ENCODE measurements at regions not wholly inside any gene's neighbourhood (a gene's known extent, or its start where the extent isn't known, plus 50 kb on each side); places are given as distances from the start of the nearest gene placed in this dataset.

DNA sequence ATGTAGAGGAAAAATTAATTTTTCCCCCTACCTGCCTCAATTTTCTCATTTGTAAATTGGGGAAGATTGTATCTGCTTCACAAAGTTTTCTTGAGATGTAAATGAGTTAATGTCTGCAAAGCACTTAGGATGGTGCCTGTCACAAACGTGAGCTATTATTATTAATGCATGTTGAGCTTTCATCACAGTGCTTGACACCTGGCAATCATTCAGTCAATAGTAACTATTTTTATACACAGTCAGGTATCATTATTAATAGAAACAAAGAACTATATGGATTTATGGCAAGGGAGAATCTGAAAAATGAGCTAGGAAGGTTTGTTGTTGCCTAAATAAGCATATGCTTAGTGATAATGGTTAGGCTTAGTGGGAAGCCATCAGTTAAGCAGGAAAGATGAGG lies 238.2 kb upstream of the GRM7 start (continued):
- TF ChIP-seq RHOXF2B (CRISPR knock-in tag; conservative IDR thresholded peaks at IDR 0.05) (no peak), ZFX (CRISPR knock-in tag; IDR thresholded peaks at IDR 0.05) (no peak)
- TF ChIP-seq, protein P1, sequence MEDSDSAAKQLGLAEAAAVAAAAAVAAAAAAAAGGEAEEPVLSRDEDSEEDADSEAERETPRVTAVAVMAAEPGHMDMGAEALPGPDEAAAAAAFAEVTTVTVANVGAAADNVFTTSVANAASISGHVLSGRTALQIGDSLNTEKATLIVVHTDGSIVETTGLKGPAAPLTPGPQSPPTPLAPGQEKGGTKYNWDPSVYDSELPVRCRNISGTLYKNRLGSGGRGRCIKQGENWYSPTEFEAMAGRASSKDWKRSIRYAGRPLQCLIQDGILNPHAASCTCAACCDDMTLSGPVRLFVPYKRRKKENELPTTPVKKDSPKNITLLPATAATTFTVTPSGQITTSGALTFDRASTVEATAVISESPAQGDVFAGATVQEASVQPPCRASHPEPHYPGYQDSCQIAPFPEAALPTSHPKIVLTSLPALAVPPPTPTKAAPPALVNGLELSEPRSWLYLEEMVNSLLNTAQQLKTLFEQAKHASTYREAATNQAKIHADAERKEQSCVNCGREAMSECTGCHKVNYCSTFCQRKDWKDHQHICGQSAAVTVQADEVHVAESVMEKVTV (CRISPR knock-in tag; IDR thresholded peaks at IDR 0.05) = no peak

DNA sequence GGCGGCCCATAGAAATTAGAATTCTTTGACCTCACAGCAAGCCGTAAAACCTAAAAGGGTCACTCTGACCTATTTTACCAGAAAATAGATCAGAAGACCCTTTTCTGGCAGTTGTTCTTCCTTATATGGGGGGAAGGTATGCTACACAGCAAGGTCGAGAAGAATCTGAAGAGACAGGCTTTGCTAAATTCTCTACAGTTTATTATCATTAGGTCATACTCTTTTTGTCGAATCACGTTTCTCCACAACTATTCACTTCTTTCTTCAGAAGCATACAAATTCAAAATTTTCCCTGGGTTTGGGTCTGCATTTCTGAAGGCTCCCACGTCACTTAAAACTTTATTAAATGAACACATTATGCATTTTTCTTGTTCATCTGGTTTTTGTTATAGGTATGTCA lies 229.5 kb upstream of the GRM7 start:
- ChIA-PET CTCF (ENCODE audit: low intra/inter-chr PET ratio) (no interaction called here), POLR2A (no interaction called here)
- no peak overlapping the region for H3K27ac ChIP-seq (ENCODE audit: extremely low read depth, low read depth, low read length)
- H3K36me3 ChIP-seq (ENCODE audit: control insufficient read depth, insufficient read depth, low read length) = no peaks in the 10 kb centered on the region
- H3K4me1 ChIP-seq (replicated peaks in 1 of 2; ENCODE audit: control insufficient read depth in 2 of 2, insufficient read depth in 2 of 2, low read length in 2 of 2) = no peaks in the 10 kb centered on the region
- H3K9me1 ChIP-seq (ENCODE audit: control insufficient read depth, insufficient read depth, low read length) = no peaks in the 10 kb centered on the region
- no peaks in the 10 kb centered on the region for H3K9me3 ChIP-seq (replicated peaks; ENCODE audit: control insufficient read depth, insufficient read depth, low read depth, low read length)
- WGBS (ENCODE audit: insufficient coverage, low coverage, missing lambda C conversion rate) = 74% methylated on average over 6 of the region's 6 CpGs
- H3K4me3 ChIP-seq = no peak overlapping the region
- intact Hi-C loops (cut with micrococcal nuclease) = no loop called here
- ATAC-seq = no peak
- DNase-seq (ENCODE audit: extremely low read depth in 1 of 4, low spot score in 3 of 4) = no peak
- H3K79me2 ChIP-seq (ENCODE audit: control insufficient read depth, insufficient read depth, low read length) = no peaks in the 10 kb centered on the region
- H3K4me2 ChIP-seq (ENCODE audit: insufficient read depth, low read length) = no peak overlapping the region
- H4K20me1 ChIP-seq (replicated peaks; ENCODE audit: control insufficient read depth, insufficient read depth, low read length) = no peaks in the 10 kb centered on the region
- H2AFZ ChIP-seq (ENCODE audit: low read depth, low read length) = no peak overlapping the region
- no peak for FAIRE-seq
- no peak overlapping the region for H3K9ac ChIP-seq (ENCODE audit: insufficient read depth in 1 of 2, low read depth in 2 of 2, low read length in 2 of 2)
- H3K27me3 ChIP-seq (ENCODE audit: control insufficient read depth in 2 of 2, insufficient read depth in 2 of 2, low read length in 2 of 2) = no peaks in the 10 kb centered on the region
- no TSS peak for BruUV-seq (replicated peaks)
- in situ Hi-C loops (cut with MboI) = no loop called here
- TF ChIP-seq, protein P2, sequence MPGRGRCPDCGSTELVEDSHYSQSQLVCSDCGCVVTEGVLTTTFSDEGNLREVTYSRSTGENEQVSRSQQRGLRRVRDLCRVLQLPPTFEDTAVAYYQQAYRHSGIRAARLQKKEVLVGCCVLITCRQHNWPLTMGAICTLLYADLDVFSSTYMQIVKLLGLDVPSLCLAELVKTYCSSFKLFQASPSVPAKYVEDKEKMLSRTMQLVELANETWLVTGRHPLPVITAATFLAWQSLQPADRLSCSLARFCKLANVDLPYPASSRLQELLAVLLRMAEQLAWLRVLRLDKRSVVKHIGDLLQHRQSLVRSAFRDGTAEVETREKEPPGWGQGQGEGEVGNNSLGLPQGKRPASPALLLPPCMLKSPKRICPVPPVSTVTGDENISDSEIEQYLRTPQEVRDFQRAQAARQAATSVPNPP (IDR thresholded peaks at IDR 0.05; ENCODE audit: borderline replicate concordance, insufficient read depth, insufficient read length) = no peak
- no peak for TF ChIP-seq ASH1L (IDR thresholded peaks at IDR 0.05; ENCODE audit: borderline replicate concordance, low read depth, partially characterized antibody)
- no peak for TF ChIP-seq HDAC3 (IDR thresholded peaks at IDR 0.05; ENCODE audit: borderline replicate concordance, partially characterized antibody)
- TF ChIP-seq TAF7 (tag; IDR thresholded peaks at IDR 0.05) = no peak
- TF ChIP-seq, protein P3, sequence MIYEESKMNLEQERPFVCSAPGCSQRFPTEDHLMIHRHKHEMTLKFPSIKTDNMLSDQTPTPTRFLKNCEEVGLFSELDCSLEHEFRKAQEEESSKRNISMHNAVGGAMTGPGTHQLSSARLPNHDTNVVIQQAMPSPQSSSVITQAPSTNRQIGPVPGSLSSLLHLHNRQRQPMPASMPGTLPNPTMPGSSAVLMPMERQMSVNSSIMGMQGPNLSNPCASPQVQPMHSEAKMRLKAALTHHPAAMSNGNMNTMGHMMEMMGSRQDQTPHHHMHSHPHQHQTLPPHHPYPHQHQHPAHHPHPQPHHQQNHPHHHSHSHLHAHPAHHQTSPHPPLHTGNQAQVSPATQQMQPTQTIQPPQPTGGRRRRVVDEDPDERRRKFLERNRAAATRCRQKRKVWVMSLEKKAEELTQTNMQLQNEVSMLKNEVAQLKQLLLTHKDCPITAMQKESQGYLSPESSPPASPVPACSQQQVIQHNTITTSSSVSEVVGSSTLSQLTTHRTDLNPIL (CRISPR knock-in tag; IDR thresholded peaks at IDR 0.05) = no peak
- TF ChIP-seq ZNF143 (CRISPR knock-in tag; IDR thresholded peaks at IDR 0.05) = no peak
- TF ChIP-seq PHB2 (IDR thresholded peaks at IDR 0.05; ENCODE audit: low read depth) = no peak
- TF ChIP-seq, protein P4, sequence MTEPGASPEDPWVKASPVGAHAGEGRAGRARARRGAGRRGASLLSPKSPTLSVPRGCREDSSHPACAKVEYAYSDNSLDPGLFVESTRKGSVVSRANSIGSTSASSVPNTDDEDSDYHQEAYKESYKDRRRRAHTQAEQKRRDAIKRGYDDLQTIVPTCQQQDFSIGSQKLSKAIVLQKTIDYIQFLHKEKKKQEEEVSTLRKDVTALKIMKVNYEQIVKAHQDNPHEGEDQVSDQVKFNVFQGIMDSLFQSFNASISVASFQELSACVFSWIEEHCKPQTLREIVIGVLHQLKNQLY (CRISPR knock-in tag; conservative IDR thresholded peaks at IDR 0.05) = no peak
- TF ChIP-seq PCBP2 (IDR thresholded peaks at IDR 0.05; ENCODE audit: low read depth, low read length, poor library complexity, severe bottlenecking) = no peak
- TF ChIP-seq NFYB (IDR thresholded peaks at IDR 0.05; ENCODE audit: extremely low read depth, insufficient read length) = no peak
- TF ChIP-seq RB1 (IDR thresholded peaks at IDR 0.05; ENCODE audit: low read depth) = no peak
